Neural crest cell (in vitro differentiated cells): ENCODE measurements at regions not wholly inside any gene's neighbourhood (a gene's known extent, or its start where the extent isn't known, plus 50 kb on each side); places are given as distances from the start of the nearest gene placed in this dataset.

Experiments
- DNase-seq: peaks from one replicate; pipeline ENCODE4 v3.0.0; 2021; ENCODE audit warnings: low read depth, mixed read lengths, low spot score
- H3K27ac Mint-ChIP-seq: one replicate; pipeline ENCODE4 v1.8.0; 2021; ENCODE audit warnings: mild to moderate bottlenecking, mixed read lengths; ENCODE audit not compliant: unreplicated experiment
- H3K27me3 Mint-ChIP-seq: 2 replicates; pipeline ENCODE4 v1.8.0; 2021; ENCODE audit warnings: low read depth, mild to moderate bottlenecking, mixed read lengths
- H3K36me3 Mint-ChIP-seq: 2 replicates; pipeline ENCODE4 v1.8.0; 2021; ENCODE audit warnings: low read depth, mild to moderate bottlenecking, mixed read lengths
- H3K4me1 Mint-ChIP-seq: 2 replicates; pipeline ENCODE4 v1.8.0; 2021; ENCODE audit warnings: mixed read lengths
- H3K4me3 Mint-ChIP-seq: one replicate; pipeline ENCODE4 v1.8.0; 2021; ENCODE audit warnings: mild to moderate bottlenecking, mixed read lengths
- H3K9me3 Mint-ChIP-seq: 2 replicates; pipeline ENCODE4 v1.8.0; 2021; ENCODE audit warnings: mixed read lengths
- CTCF ChIP-seq: fragments of 200-600 bp; sonication (generic); conservative IDR thresholded peaks from 2 replicates; pipeline ENCODE4 v1.5.0; 2021; ENCODE audit warnings: antibody characterized with exemption, mild to moderate bottlenecking

- Mint-ChIP-seq H3K9me3 (peaks cover 3% of the 10 kb centered on the region), H3K4me3 (no peak overlapping the region), H3K36me3 (no peaks in the 10 kb centered on the region), H3K27ac (no peak overlapping the region), H3K27me3 (no peaks in the 10 kb centered on the region), H3K4me1 (peaks cover 3% of the 10 kb centered on the region)
- no peak for DNase-seq
- TF ChIP-seq CTCF: no peak
Measured at GRCh38 chr9:81474792-81475191, 214.6 kb downstream of the TLE1 start.

GRCh38 chr9:81474125-81474524, 215.2 kb downstream of the TLE1 start:
- H3K4me3 Mint-ChIP-seq: no peak overlapping the region
- no peak for DNase-seq
- peaks cover 3% of the 10 kb centered on the region for H3K9me3 Mint-ChIP-seq
- H3K4me1 Mint-ChIP-seq: peaks cover 3% of the 10 kb centered on the region
- H3K27ac Mint-ChIP-seq: no peak overlapping the region
- TF ChIP-seq CTCF: no peak
- H3K36me3 Mint-ChIP-seq: no peaks in the 10 kb centered on the region
- H3K27me3 Mint-ChIP-seq: no peaks in the 10 kb centered on the region

GRCh38 chr9:81473708-81474107, 215.6 kb downstream of the TLE1 start:
- no peaks in the 10 kb centered on the region for H3K36me3 Mint-ChIP-seq
- no peak overlapping the region for H3K4me3 Mint-ChIP-seq
- DNase-seq: no peak
- peaks cover 3% of the 10 kb centered on the region for H3K4me1 Mint-ChIP-seq
- H3K27me3 Mint-ChIP-seq: no peaks in the 10 kb centered on the region
- H3K27ac Mint-ChIP-seq: no peak overlapping the region
- peaks cover 3% of the 10 kb centered on the region for H3K9me3 Mint-ChIP-seq
- TF ChIP-seq CTCF: no peak

- Mint-ChIP-seq H3K9me3 (peaks cover 3% of the 10 kb centered on the region), H3K36me3 (no peaks in the 10 kb centered on the region), H3K27ac (no peak overlapping the region), H3K4me1 (peaks cover 3% of the 10 kb centered on the region), H3K4me3 (no peak overlapping the region), H3K27me3 (no peaks in the 10 kb centered on the region)
- no peak for TF ChIP-seq CTCF
- DNase-seq: no peak
Measured at GRCh38 chr9:81473206-81473605, 216.1 kb downstream of the TLE1 start.

GRCh38 chr9:81472701-81473100, 216.6 kb downstream of the TLE1 start:
- Mint-ChIP-seq H3K36me3 (no peaks in the 10 kb centered on the region), H3K9me3 (peaks cover 3% of the 10 kb centered on the region), H3K4me1 (peaks cover 3% of the 10 kb centered on the region), H3K27ac (no peak overlapping the region), H3K27me3 (no peaks in the 10 kb centered on the region), H3K4me3 (no peak overlapping the region)
- no peak for TF ChIP-seq CTCF
- DNase-seq: no peak

- DNase-seq: no peak
- peaks cover 3% of the 10 kb centered on the region for H3K9me3 Mint-ChIP-seq
- no peak for TF ChIP-seq CTCF
- peaks cover 3% of the 10 kb centered on the region for H3K4me1 Mint-ChIP-seq
- no peaks in the 10 kb centered on the region for H3K36me3 Mint-ChIP-seq
- H3K27me3 Mint-ChIP-seq: no peaks in the 10 kb centered on the region
- H3K4me3 Mint-ChIP-seq: no peak overlapping the region
- H3K27ac Mint-ChIP-seq: no peak overlapping the region
Measured at GRCh38 chr9:81470864-81471263, 218.5 kb downstream of the TLE1 start.
